K562 (cell line): ENCODE measurements at regions not wholly inside any gene's neighbourhood (a gene's known extent, or its start where the extent isn't known, plus 50 kb on each side); places are given as distances from the start of the nearest gene placed in this dataset.

ENCODE experiments used
- ATAC-seq: fragments of 200-7000 bp; cut with Tn5 transposase; 3 replicates; pipeline ENCODE4 v1.9.1; 2020; ENCODE audit warnings: moderate library complexity
- BruUV-seq: library from RNA; stranded (reverse); fragments of 400-500 nt; replicated peaks from 2 replicates; lab custom pipeline; 2021; lab: Mats Ljungman, UMichigan
- CTCF ChIA-PET: fragments of 300-600 bp; formaldehyde crosslinking; extraction: SDS; loops from one replicate; lab custom pipeline; 2021; ENCODE audit warnings: low intra/inter-chr PET ratio; lab: Yijun Ruan, JAX
- POLR2A ChIA-PET: fragments of 300-600, 350-650 bp; sonication (Branson Sonifier 250); formaldehyde crosslinking; extraction: SDS; loops from one replicate; lab custom pipeline; 2021; ENCODE audit warnings: antibody characterized with exemption, inconsistent platforms; lab: Yijun Ruan, JAX
- DNase-seq, 4 experiments: peaks; one replicate each; pipeline versions ENCODE4 v3.0.0 to v3.0.0-alpha.2; 2011 to 2018; ENCODE audit warnings: low spot score in 3 of 4, mixed read lengths in 3 of 4; ENCODE audit errors: extremely low read depth in 1 of 4
- FAIRE-seq: peaks from 2 replicates; lab custom pipeline; 2011; peaks lifted over from hg19 to GRCh38; lab: Jason Lieb, UNC
- H2AFZ ChIP-seq: 2 replicates; pipeline ENCODE4 v1.6.0; 2011; ENCODE audit warnings: low read depth, low read length, control low read depth, inconsistent platforms
- H3K27ac ChIP-seq: fragments of 200-600 bp; 3 replicates; pipeline ENCODE4 v1.8.0; 2011; ENCODE audit warnings: low read depth, mild to moderate bottlenecking, control low read depth, inconsistent platforms, low read length, moderate library complexity, mixed read lengths; ENCODE audit errors: extremely low read depth
- H3K27me3 ChIP-seq, 2 experiments: fragments of 300-600 bp in 1 of 2; 2 replicates in 1 of 2; 3 replicates in 1 of 2; pipeline versions ENCODE4 v1.6.0 to v1.8.0; 2011; ENCODE audit warnings: inconsistent platforms in 2 of 2, low read length in 2 of 2, mild to moderate bottlenecking in 1 of 2, mixed read lengths in 1 of 2, moderate library complexity in 1 of 2; ENCODE audit not compliant: control insufficient read depth in 2 of 2, insufficient read depth in 2 of 2
- H3K36me3 ChIP-seq: fragments of 300-600 bp; 3 replicates; pipeline ENCODE4 v1.8.0; 2011; ENCODE audit warnings: mild to moderate bottlenecking, low read length, inconsistent platforms; ENCODE audit not compliant: control insufficient read depth, insufficient read depth
- H3K4me1 ChIP-seq, 2 experiments: fragments of 200-600 bp in 1 of 2; replicated peaks in 1 of 2; 2 replicates in 1 of 2; 3 replicates in 1 of 2; pipeline versions ENCODE4 v1.5.1 to v1.8.0; 2011; ENCODE audit warnings: inconsistent platforms in 2 of 2, low read length in 2 of 2, mild to moderate bottlenecking in 1 of 2, mixed read lengths in 1 of 2, moderate library complexity in 1 of 2; ENCODE audit not compliant: control insufficient read depth in 2 of 2, insufficient read depth in 2 of 2
- H3K4me2 ChIP-seq: 2 replicates; pipeline ENCODE4 v1.6.1; 2011; ENCODE audit warnings: low read length, control low read depth, inconsistent platforms, mixed read lengths; ENCODE audit not compliant: insufficient read depth
- H3K4me3 ChIP-seq: fragments of 200-600 bp; sonication (generic), shearing (Covaris generic); 2 replicates; pipeline ENCODE4 v1.5.1; 2016; ENCODE audit warnings: control low read depth, inconsistent platforms
- H3K79me2 ChIP-seq: fragments of 200-600 bp; 3 replicates; pipeline ENCODE4 v1.8.0; 2011; ENCODE audit warnings: low read length, inconsistent platforms; ENCODE audit not compliant: control insufficient read depth, insufficient read depth
- H3K9ac ChIP-seq, 2 experiments: 2 replicates each; pipeline versions ENCODE4 v1.6.0 to v1.6.1; 2011; ENCODE audit warnings: low read depth in 2 of 2, low read length in 2 of 2, control low read depth in 1 of 2, inconsistent platforms in 1 of 2, mild to moderate bottlenecking in 1 of 2, mixed read lengths in 1 of 2; ENCODE audit not compliant: insufficient read depth in 1 of 2
- H3K9me1 ChIP-seq: one replicate; pipeline ENCODE4 v1.6.0; 2011; ENCODE audit warnings: inconsistent platforms, mild to moderate bottlenecking, low read length, moderate library complexity; ENCODE audit not compliant: control insufficient read depth, insufficient read depth
- H3K9me3 ChIP-seq: replicated peaks from 2 replicates; pipeline ENCODE4 v1.5.1; 2011; ENCODE audit warnings: low read depth, low read length, inconsistent platforms; ENCODE audit not compliant: control insufficient read depth, insufficient read depth
- H4K20me1 ChIP-seq: replicated peaks from 2 replicates; pipeline ENCODE4 v1.6.1; 2011; ENCODE audit warnings: low read length, inconsistent platforms, mixed read lengths; ENCODE audit not compliant: control insufficient read depth, insufficient read depth
- CSDE1 ChIP-seq, 2 experiments: fragments of 450-650 bp; IDR thresholded peaks; 2 replicates each; pipeline ENCODE4 v1.6.1; 2016; ENCODE audit warnings: mild to moderate bottlenecking in 1 of 2
- E2F1 ChIP-seq: sonication (generic); formaldehyde crosslinking; IDR thresholded peaks from 2 replicates; pipeline ENCODE4 v1.8.1; 2023; ENCODE audit warnings: mild to moderate bottlenecking, missing genetic modification reagents, moderate library complexity
- EHMT2 ChIP-seq: fragments of 450-650 bp; IDR thresholded peaks from 2 replicates; pipeline ENCODE4 v1.6.1; 2018; ENCODE audit warnings: antibody characterized with exemption
- ETV5 ChIP-seq: sonication (generic); formaldehyde crosslinking; IDR thresholded peaks from 2 replicates; pipeline ENCODE4 v1.4.0; 2020; ENCODE audit warnings: low read depth, mild to moderate bottlenecking, missing genetic modification reagents
- PRMT5 ChIP-seq: sonication (generic); formaldehyde crosslinking; IDR thresholded peaks from 2 replicates; pipeline ENCODE4 v1.5.0; 2020; ENCODE audit warnings: missing genetic modification reagents
- PURB ChIP-seq: sonication (generic); formaldehyde crosslinking; IDR thresholded peaks from 2 replicates; pipeline ENCODE4 v1.9.0; 2021; ENCODE audit warnings: low read depth, mild to moderate bottlenecking, missing genetic modification reagents
- ZBED1 ChIP-seq: IDR thresholded peaks from 2 replicates; pipeline ENCODE4 v1.6.1; 2014
- ZNF165 ChIP-seq: fragments of 250-450 bp; sonication (Bioruptor Pico); IDR thresholded peaks from 2 replicates; pipeline ENCODE4 v1.4.0; 2020; ENCODE audit warnings: borderline replicate concordance
- ZNF174 ChIP-seq: fragments of 250-450 bp; sonication (Bioruptor Pico); IDR thresholded peaks from 2 replicates; pipeline ENCODE4 v1.4.0; 2020; ENCODE audit warnings: mild to moderate bottlenecking
- WGBS: fragments of 100-300 bp; shearing (Covaris generic); methylation state at CpG from one replicate; pipeline ENCODE4 v1.1.6; 2016; ENCODE audit warnings: low coverage, mixed read lengths; ENCODE audit not compliant: insufficient coverage; ENCODE audit errors: missing lambda C conversion rate; 5-methylcytosine and 5-hydroxymethylcytosine counted together
- in situ Hi-C: fragments of 300-500 bp; cut with MboI; formaldehyde crosslinking; loops from 4 replicates; pipeline ENCODE4 v1.15.0; 2018; ENCODE audit warnings: inconsistent platforms, mixed read lengths
- intact Hi-C: fragments of 100-400 bp; cut with micrococcal nuclease; formaldehyde crosslinking; loops from 2 replicates; pipeline ENCODE4 v1.14.2; 2022

GRCh38 chr14:97413022-97413539 is 615.9 kb downstream of the VRK1 start:
- no peak overlapping the region for H2AFZ ChIP-seq
- in situ Hi-C loops (no loop called here), intact Hi-C loops (no loop called here)
- DNase-seq (no peak), FAIRE-seq (no peak), ATAC-seq (no peak)
- no peak overlapping the region for H3K27ac ChIP-seq
- no peaks in the 10 kb centered on the region for H3K9me3 ChIP-seq
- no peak overlapping the region for H3K9ac ChIP-seq
- H3K4me2 ChIP-seq = no peak overlapping the region
- H3K27me3 ChIP-seq = 0 out of 5 replicates have a peak, but pooled peaks cover 0 to 6% of the 10 kb centered on the region in 2 experiments
- no peak for TF ChIP-seq PRMT5 (CRISPR knock-in tag)
- no peak for TF ChIP-seq PURB (CRISPR knock-in tag)
- no peak for TF ChIP-seq ETV5 (CRISPR knock-in tag)
- no peak for TF ChIP-seq ZNF174 (CRISPR knock-in tag)
- no peak for TF ChIP-seq ZBED1
- TF ChIP-seq ZNF165 (CRISPR knock-in tag) = no peak
- no peak for TF ChIP-seq EHMT2
- no peak for TF ChIP-seq CSDE1 (IDR thresholded peaks at IDR 0.05)
- TF ChIP-seq E2F1 (CRISPR knock-in tag) = no peak
- POLR2A ChIA-PET = no interaction called here
- 22% methylated on average over 18 of the region's 19 CpGs for WGBS
- no peaks in the 10 kb centered on the region for H3K9me1 ChIP-seq
- H3K79me2 ChIP-seq = no peaks in the 10 kb centered on the region
- H3K4me1 ChIP-seq = no peaks in the 10 kb centered on the region
- H3K4me3 ChIP-seq = no peak overlapping the region
- H4K20me1 ChIP-seq = no peaks in the 10 kb centered on the region
- H3K36me3 ChIP-seq = no peaks in the 10 kb centered on the region
- BruUV-seq = no TSS peak
- CTCF ChIA-PET = no interaction called here
